Kasumi-1 (cell line): ENCODE measurements at regions not wholly inside any gene's neighbourhood (a gene's known extent, or its start where the extent isn't known, plus 50 kb on each side); places are given as distances from the start of the nearest gene placed in this dataset.
"Not testable (repeated sequence)": the region's sequence is repeated elsewhere in the genome, so short reads cannot be mapped to it uniquely, and the experiment has no call there.

Source experiments
- DNase-seq, 2 experiments: peaks; one replicate each; lab custom pipeline; 2025; lab: John Stamatoyannopoulos, UW

DNA sequence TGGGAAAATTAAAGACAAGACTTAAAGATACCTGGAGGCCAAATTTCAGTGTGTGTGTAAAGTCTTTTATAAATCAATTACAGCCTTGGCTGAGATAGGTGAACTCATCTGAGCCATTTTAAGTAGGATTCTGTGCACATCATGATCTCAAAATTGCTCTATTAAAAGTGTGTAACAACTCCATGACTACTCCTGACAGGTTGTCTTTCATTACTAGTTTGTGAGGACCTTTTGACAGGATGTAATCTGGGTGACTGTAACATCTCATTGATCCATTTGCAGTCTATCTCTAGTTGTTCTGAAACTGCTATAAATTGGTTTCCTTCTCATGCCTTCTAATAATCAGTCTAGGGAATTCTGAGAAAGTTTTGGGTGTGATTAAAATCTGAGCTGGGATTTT is 753.3 kb downstream of the SLITRK5 start:
- no peak for DNase-seq

DNA sequence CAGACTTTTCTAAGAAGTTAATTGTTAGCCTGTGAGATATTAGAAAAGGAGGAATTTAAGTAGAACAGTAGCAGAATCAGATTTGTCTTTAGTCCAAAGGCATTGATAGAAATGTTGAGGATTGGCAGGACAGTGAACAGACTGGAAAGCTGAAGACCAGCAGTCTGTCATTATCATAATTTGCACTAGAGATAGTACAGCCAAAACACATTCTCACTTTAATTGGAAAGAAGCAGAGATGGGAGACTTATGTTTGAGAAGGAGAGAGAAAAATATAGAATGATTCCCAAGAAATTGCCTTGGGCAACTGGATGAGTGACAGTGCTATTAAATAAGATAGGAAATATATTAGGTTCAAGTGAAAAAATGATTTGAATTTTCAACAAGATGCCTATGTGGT is 755.5 kb downstream of the SLITRK5 start:
- no peak for DNase-seq

DNA sequence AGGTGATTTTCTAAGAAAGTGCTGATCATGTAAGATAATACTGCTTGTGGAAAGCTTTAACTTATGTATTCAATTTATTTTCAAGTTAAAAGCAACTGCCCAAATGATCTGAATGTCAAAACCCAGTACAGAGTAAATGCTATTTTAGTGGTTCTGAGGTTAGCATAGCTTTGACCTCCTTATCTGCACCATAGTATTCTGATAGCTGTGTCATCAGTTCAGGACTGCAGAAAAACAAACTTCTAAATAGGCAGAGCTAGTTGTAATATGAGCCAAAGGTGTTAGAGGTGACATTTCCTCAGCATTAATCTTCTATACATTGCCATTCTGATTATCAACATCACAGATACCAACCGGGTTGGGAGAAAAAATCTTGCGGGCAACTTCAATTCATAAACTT is 758.7 kb downstream of the SLITRK5 start:
- no peak for DNase-seq

DNA sequence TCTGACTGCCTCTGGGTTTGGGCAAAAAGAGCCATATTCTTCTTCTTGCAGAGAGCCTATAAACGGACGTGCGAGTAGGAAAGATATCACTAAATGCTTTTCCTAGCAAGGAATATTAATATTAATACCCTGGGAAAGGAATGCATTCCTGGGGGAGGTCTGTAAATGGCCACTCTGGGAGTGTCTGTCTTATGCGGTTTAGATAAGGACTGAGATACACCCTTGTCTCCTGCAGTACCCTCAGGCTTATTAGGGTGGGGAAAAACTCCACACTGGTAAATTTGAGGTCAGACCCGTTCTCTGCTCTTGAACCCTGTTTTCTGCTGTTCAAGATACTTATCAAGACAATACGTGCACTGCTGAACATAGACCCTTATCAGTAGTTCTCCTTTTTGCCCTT is 763.8 kb downstream of the SLITRK5 start:
- DNase-seq: no peak

DNA sequence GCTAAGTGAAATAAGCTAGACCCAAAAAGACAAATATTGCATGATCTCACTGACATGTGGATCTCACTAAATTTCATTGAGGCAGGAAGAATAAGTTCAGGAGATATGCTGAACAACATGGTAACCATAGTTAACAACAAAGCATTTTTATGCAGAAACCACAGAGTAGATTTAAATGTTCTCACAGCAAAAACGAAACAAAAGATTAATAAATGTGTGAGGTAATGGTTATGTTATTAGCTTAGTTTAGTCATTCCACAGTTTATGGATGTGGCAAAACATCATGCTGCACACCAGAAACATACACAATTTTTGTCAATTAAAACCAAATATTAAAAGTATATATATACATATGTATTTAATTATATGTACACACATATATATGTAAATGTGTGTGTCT is 765.8 kb downstream of the SLITRK5 start:
- no peak for DNase-seq

DNA sequence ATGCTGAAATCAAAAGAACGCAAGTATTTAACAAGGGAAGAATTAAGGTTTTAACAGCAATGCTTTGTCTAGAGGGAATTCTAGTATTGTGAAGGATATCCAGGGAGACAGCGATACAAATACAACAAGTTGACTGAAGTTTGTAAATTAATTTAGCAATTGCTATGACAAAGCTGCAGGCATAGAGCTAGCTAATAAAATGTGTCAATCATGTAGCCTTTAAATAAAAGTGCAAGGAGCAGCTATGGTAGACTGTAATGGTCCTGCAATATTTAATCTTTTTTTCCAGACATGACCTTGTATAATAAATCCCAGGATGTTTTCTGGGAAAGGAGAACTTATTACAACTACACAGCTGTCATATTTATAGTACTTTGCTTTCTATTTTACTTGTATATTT is 779.3 kb downstream of the SLITRK5 start:
- DNase-seq: no peak

DNA sequence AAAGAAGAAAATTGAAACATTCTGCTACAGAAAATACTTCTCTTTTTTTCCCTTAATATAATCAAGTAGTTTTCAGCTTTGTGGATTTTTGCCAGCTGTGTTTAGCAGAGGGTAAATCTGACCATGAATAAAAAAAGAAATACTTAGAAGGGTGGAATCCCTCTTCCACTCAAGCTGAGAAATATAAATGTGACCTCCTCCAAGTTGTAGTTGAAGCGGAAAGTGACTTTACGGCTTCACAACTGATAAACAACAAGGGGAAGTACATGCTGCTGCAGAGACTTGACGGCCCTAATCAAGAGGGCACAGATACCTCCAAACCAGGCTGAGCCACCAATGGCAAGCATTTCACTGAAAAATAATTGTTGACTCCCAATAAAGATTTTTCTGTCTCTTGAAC is 785.0 kb downstream of the SLITRK5 start:
- DNase-seq: no peak

DNA sequence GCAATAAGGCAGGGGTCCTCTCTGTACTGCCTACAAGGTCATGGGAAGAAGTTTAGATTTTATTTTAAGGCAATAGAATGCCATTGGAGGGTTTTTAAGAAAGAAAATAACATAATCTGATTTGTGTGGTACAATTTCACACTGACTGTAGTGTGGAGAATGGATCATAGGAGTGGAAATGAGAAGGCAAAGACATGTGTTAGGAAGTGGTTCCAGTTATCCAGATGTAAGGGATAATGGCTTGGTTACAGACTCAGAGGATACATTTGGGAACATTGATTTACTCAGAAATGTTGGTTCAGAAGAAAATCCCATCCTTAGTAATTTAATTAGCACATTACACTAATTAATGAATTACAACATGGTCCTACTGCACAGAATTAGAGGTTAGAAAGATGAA is 788.2 kb downstream of the SLITRK5 start:
- DNase-seq: no peak

DNA sequence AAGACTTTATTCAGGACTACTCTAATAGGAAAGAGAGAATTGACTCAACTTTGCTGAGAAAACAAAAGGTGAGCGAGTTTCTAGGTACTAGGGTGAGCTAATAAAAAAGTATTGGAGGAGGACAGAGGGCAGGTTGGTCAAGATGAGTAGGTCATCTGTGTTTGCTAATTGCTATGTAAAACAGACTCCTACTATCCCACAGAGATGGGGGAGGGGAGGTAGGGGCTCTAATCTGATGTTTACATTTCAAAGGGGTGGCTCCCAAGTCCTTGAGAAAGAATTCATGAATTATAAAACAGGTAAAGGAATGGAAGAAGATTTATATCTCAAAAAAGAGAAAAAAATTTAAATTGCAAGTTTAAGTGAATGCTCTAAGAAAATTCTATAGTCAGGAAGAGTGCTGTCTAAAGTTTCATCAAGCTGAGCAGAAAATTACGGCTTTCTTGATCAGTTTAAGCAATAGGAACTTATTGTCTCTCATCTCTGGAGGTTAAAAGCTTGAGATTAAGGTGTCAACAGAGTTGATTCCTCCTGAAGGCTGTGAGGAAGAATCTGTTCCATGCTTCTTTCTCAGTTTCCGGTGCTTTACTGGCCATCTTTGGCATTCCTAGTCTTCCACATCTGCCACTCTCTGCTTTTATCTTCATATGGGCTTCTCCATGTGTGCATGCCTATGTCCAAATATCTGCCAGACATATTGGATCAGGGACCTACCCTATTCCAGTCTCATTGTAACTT is 790.3 kb downstream of the SLITRK5 start:
- no peak for DNase-seq

DNA sequence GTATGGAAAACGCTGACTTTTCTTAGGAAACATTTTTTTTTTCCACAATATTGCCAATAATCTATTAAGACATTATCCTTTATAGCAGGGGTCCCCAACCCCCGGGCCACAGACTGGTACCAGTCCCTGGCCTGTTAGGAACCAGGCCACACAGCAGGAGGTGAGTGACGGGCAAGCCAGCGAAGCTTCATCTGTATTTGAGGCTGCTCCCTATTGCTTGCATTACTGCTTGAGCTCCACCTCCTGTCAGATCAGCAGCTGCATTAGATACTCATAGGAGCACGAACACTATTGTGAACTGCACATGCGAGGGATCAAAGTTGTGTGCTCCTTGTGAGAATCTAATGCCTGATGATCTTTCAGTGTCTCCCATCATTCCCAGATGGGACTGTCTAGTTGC is 793.7 kb downstream of the SLITRK5 start:
- DNase-seq: no peak

DNA sequence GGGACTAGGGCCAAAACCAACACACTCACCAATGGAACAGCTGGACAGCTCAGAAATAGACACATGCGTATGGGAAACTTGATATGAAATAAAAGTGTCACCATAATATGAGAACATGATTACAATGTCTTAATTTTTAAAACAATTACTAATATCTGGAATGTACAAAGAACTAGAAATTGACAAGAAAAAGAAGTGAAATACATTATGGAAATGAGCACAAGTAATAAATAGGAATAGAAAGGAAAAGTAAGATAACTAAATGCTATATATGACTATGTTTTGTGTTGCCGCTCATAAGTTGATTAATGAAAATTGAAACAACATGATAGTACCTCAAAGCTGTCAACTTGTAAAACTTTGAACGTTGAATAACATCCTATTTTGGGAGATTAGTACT is 801.1 kb downstream of the SLITRK5 start:
- DNase-seq: no peak

DNA sequence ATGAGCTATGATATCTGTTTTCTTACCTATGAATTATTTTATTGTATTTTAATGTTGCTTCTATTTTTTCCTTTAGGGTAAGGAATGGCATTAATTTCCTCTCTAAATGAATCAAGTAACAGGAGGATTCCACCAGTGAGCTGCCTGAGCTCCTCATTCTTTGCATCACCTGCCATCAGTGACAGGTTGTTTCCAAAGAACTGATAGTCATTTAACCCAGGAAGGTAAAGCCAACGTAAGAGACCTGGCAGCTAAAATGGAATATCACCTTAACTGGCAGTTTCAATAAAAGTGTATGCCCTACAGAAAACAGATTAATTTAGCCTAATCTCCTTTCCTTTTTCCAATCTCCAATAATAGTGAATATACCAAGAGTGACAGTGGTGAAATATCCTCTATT is 812.0 kb downstream of the SLITRK5 start:
- DNase-seq: no peak

DNA sequence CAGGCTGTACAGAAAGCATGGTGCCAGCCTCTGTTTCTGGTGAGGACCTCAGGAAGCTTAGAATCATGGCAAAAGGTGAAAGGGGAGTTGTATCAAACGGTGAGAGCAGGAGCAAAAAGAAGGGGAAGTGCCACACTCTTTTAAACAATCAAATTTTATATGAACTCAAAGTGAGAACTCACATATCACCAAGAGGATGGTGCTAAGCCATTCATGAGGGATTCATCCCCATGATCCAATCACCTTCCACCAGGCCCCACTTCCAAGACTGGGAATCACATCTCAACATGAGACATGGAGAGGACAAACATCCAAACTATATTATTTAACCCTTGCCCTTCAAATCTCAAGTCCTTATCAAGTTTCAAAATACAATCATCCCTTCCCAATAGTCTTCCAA is 836.7 kb downstream of the SLITRK5 start:
- DNase-seq: no peak

DNA sequence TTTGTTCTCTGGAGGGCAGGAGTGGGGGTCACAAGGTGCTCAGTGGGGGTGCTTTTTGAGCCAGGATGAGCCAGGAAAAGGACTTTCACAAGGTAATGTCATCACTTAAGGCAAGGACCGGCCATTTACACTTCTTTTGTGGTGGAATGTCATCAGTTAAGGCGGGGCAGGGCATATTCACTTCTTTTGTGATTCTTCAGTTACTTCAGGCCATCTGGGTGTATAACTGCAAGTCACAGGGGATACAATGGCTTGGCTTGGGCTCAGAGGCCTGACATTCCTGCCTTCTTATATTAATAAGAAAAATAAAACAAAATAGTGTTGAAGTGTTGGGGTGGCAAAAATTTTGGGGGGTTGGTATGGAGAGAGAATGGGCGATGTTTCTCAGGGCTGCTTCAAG is 841.8 kb downstream of the SLITRK5 start:
- not testable (repeated sequence) for DNase-seq

DNA sequence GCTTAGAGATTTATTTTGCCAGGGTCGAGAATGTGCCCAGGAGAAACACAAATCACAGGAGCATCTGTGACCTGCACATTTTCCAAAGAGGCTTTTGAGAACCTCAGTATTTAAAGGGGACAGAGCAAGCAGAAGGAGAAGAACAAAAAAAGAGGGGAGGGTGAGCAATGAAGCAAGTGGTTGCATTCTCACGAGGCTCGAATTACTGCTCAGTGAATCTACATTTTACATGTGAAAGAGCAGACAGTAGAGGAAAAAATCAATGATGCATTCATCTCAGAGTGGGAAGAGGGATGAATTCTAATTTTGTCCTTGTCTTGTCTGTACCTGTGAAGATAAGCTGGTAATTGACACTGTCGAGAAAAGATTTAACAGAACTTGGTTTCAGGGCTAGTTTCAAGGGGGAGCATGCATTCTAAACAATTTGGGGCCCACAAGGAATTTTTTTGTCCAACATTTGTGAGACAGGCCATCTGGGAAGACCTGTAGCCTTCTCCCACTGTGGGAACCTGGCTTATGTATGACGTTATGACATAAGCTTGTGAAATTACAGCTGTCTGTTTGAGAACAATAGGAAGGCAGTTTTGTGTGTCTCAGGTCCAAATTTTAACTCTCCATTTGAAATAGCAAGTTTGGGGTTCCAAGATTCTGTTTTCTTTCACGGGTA is 855.1 kb downstream of the SLITRK5 start:
- no peak for DNase-seq

DNA sequence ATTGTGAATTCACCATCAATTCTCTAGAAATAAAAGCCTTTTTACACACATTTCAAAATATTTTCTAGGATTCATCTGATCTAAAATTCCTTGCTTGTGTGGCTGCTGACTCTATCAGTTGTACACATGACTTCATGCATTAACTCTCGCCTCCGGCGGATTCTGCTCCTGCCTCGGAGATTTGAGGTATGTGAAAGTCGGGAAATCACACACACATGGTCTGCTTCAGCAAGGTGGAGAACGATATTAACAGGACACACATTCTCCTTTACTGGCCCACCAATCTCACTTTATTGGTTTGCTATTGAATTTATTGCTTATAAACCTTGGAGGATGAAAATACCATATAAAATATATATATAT is 855.7 kb downstream of the SLITRK5 start:
- DNase-seq: no peak

DNA sequence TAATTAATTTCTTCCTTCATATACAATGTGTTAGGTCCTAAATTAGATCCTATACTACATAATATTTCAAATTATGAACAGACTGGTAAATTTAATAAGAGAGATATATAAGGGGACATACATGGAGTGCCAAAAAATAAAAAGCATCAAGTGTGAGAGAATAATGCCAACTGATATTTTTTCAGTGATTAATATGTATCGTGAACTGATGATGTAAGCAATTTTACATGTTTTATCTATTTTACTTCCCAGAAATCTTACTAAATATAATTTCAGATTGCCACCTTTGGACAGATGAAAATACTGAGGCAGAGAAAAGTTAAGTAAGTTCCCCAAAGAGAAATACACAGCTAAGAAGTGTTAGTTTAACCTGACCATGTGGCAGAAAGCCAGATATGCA is 870.8 kb downstream of the SLITRK5 start:
- DNase-seq: no peak

DNA sequence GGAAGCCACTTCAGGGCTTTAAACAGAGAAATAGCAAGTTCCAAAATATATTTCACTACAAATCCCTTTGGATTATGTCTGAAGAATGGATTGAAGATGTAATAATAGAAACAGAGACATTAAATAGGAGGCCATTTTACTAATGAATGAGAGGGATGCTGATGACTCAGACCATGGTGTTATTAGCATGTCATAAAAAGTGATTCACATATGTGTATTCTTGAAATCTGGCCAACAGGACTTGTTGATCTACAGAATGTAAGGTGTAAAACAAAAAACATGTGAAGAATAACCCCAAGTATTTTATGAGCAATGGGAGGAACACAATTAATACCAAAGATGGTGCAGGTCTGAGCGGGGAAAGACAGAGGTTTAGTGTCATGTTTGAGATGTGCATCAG is 873.7 kb downstream of the SLITRK5 start:
- DNase-seq: no peak

DNA sequence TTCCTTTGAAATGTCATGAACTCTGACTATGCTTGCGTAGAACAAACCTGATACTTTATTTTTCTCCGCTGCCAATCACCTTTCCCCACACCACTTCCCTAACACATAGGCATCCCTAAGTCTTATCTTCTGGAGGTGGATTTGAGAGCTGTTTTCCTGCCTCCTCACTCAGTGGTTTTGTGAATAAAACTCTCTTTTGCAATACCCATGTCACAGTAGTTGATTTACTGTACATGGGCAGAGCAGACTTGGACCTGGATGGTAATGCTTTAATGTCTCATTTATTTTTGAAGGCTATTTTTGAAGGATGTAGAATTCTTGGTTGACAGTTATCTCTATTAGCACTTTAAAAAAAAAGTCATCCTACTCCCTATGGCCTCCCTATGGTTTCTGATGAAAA is 881.8 kb downstream of the SLITRK5 start:
- no peak for DNase-seq

DNA sequence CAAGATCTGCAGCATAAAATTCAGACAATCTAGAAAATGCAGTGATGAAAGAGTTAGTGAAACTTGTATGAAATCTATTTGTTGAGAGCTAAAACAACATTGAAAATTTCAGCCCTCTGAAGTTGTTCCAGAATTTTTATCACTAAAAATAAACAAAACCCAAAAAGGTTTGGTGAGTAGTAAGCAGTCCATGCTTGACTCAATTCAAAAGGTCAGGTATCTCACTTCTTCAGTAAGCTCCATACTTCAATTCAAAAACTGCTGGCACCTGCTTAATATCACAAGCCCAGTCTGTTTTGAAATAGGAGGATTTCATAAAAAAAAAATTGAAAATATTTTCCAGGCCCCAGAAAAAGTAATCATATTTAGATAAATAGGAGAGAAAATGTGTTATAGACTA is 894.4 kb downstream of the SLITRK5 start:
- DNase-seq: no peak

DNA sequence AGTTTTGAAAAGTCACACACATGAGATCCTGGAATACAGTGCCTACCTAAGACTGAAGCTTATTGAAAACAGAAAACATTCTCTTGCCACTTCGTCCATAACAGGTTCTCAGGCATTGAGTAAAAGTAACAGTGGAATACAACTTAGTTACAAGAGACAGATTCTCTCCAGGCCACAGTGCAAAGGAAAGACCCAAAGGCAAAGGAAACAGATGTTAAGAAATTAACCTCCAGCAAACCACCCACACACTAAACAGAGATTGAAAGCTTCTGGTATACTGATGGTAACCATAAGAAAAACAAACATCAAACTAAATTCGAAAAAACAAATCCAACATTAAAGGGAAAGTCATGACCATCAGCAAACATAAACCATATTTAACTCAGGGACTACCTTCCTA is 914.7 kb downstream of the SLITRK5 start:
- peak; percentile 53 to 64 for DNase-seq

DNA sequence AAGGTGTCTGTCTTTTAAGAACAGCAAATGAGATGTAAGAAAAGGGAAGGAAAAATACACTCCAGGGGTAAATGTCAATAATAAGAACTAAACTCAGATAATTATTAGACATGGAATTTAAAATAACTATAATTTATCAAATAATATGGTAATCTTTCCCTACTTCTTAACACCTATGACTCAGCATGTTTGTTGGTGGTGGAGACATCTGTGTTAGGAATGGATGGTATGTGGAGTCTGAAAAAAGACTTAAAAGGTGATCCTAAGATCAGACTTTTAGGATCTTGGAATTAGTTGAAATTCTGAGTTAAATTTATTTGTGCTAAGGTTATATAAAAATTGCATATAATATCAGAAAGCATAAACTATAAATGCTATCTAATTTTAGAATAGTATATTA is 915.1 kb downstream of the SLITRK5 start:
- no peak for DNase-seq

DNA sequence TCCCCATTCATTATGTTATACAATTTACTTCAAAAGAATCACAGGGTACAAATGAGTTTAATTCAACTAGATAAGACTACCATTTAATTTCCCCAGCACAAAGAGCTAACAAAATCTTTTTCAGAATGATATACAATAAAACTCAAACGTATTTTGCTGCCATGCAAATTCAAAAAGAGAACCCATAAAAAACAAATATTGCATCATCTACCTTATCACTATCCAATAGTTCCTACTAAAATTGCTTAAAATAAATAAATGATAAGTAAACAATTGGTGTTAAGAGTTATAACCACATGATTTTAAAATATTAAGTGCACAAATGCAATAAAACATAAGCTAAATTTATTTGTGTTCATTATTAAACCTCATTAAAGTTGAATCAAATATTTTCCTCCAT is 919.4 kb downstream of the SLITRK5 start:
- DNase-seq: no peak

DNA sequence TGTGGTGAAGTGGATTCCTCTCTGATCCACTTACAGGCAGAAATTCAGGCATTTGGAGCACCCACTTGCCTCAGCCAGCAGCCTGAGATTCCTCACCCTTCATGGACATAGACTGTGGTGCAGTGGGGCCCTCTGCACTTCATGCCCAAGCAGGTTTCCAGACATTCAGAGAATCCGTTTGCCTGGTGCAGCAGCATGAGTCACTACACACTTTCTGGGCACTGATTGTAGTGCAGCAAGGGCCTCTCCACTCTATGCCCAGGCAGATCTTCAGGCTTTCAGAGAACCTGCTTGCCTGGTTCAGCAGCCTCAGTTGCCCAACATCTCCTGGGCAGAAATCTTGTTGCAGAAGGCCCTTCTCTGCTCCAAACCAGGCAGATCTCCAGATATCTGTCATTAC is 920.9 kb downstream of the SLITRK5 start:
- DNase-seq: no peak
